ENCODE measurements at regions not wholly inside any gene's neighbourhood (a gene's known extent, or its start where the extent isn't known, plus 50 kb on each side); places are given as distances from the start of the nearest gene placed in this dataset.

DNA sequence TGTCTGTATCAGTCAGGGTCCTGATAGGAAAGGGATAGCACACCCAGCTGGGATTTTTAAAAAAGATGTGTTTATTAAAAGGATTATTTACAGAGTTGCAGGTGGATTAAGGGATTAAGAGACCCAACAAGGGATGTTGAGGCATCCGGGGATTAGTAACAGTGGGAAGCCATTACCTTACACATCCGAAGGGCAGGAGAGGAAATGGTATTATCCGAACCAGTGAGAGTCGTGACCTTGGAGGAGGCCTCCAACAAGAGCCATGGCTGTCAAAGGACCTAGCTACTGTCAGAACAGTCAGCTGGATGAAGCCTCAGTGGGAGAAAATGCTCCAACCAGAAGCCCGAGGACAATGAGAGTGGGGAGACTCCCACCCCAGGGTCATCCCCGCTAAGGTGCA, 146.3 kb upstream of the KRAS start:
- TF ChIP-seq, protein P1, sequence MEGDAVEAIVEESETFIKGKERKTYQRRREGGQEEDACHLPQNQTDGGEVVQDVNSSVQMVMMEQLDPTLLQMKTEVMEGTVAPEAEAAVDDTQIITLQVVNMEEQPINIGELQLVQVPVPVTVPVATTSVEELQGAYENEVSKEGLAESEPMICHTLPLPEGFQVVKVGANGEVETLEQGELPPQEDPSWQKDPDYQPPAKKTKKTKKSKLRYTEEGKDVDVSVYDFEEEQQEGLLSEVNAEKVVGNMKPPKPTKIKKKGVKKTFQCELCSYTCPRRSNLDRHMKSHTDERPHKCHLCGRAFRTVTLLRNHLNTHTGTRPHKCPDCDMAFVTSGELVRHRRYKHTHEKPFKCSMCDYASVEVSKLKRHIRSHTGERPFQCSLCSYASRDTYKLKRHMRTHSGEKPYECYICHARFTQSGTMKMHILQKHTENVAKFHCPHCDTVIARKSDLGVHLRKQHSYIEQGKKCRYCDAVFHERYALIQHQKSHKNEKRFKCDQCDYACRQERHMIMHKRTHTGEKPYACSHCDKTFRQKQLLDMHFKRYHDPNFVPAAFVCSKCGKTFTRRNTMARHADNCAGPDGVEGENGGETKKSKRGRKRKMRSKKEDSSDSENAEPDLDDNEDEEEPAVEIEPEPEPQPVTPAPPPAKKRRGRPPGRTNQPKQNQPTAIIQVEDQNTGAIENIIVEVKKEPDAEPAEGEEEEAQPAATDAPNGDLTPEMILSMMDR (conservative IDR thresholded peaks at IDR 0.05 in 1 of 2, IDR thresholded peaks at IDR 0.05 in 1 of 2; ENCODE audit: extremely low read depth in 1 of 2, insufficient read depth in 1 of 2, low read depth in 1 of 2, low read length in 2 of 2), result no peak
- no peak for TF ChIP-seq EZH2 (IDR thresholded peaks at IDR 0.05; ENCODE audit: borderline replicate concordance, low read length)
